NCI-H1694 treated with DMSO at 0.1 percent for 48 hours (cell line): ENCODE measurements at regions not wholly inside any gene's neighbourhood (a gene's known extent, or its start where the extent isn't known, plus 50 kb on each side); places are given as distances from the start of the nearest gene placed in this dataset.
"Not testable (repeated sequence)": the region's sequence is repeated elsewhere in the genome, so short reads cannot be mapped to it uniquely, and the experiment has no call there.

Experiments used
- DNase-seq: peaks from one replicate; lab custom pipeline; 2025; lab: John Stamatoyannopoulos, UW

DNA sequence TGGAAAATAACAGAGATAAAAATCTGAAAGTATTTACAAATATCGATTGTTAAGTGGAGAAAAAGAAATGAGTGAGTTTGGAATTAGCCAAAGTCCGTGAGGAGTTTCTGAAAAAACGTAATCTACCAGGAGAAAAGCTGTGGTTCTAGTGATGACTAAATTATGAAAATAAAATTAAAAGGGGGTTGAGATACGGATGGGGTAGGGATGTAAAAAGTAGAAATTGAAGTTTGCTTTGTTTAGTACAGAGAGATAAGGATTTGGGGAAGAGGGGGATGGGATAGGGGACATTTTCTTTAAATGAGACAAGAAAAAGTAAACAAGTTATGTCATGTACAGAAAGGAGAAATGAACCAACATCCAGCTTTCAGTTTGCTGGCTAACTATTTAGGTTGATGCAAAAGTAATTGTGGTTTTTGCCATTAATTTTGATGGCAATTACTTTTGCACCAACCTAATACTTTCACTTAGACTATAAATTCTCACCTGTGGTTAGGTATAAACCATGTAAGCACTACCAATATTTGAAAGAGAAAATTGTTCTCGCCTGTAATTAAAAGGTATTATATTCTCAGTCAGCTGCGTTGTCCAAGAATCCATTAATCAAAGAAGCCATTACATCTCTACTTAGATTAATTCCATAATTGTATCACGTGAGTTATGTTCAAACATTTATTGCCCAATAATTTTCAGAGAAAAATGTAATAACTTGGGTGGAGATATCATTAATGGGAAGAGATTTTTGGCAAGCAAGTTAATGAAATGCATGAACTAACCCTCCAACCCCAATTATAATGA, 143.0 kb upstream of the NRP1 start:
- no peak for DNase-seq

DNA sequence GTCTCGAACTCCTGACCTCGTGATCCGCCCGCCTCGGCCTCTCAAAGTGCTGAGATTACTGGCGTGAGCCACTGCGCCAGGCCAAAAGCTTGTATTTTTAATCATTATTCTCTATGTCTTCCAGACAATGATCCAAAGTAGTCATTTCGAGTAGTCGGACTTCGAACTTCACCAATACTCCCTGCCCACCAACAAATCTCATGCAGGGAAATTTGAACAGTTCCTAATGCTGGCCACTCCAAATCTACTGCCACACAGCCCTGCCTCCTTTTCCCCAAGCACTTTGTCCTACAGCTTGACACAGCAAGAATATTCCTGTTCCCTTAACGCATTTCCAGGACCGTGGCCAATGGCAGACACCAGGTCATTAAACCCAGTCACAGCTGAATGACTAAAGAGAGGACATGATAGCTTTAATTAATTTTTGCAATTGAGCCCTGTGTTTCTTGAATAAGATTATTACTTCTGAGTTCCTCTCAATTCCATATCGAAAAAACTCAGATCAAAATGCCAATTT, 142.3 kb upstream of the NRP1 start:
- DNase-seq: no peak

DNA sequence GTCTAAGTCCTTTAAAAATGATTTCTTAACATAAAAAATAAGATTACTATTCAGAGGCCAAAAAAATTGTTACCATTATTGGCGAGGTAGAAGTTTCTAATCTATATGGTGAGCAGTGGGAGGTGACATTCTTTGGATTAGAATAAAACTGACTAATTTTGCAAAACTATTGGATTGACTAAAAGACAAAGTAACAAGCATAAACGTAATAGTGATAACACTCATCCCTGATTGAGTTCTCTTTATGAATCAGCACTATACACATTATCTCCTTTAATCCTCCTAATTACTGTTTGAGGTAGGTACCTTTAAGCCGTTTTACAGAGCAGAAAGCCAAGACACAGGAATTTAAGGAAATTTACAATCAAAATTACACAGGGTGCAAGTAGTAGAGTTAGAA, 139.2 kb upstream of the NRP1 start:
- DNase-seq: no peak

DNA sequence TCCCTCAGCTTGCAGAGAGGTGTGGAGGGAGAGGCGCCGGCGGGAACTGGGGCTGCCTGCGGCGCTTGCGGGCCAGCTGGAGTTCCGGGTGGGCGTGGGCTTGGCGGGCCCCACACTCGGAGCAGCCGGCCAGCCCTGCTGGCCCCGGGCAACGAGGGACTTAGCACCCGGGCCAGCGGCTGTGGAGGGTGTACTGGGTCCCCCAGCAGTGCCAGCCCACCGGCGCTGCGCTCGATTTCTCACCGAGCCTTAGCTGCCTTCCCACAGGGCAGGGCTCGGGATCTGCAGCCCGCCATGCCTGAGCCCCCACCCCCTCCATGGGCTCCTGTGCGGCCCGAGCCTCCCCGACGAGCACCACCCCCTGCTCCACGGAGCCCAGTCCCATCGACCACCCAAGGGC, 133.5 kb upstream of the NRP1 start:
- not testable (repeated sequence) for DNase-seq

- DNase-seq: no peak
Observed at GRCh38 chr10:33465747-33466146, 131.3 kb upstream of the NRP1 start.

GRCh38 chr10:33463011-33463410, 128.5 kb upstream of the NRP1 start:
- DNase-seq: no peak

DNA sequence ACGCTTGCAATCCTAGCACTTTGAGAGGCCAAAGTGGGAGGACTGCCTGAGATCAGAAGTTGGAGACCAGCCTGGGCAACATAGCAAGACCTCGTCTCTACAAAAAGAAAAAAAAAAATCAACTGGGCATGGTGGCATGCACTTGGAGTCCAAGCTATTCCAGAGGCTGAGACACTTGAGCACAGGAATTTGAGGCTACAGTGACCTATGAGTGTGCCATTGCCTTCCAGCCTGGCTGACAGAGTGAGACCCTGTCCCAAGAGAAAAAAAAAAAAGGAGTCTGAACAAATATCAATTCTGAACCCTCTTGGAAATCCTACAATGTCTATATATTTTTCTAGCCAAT, 126.8 kb upstream of the NRP1 start:
- no peak for DNase-seq

DNA sequence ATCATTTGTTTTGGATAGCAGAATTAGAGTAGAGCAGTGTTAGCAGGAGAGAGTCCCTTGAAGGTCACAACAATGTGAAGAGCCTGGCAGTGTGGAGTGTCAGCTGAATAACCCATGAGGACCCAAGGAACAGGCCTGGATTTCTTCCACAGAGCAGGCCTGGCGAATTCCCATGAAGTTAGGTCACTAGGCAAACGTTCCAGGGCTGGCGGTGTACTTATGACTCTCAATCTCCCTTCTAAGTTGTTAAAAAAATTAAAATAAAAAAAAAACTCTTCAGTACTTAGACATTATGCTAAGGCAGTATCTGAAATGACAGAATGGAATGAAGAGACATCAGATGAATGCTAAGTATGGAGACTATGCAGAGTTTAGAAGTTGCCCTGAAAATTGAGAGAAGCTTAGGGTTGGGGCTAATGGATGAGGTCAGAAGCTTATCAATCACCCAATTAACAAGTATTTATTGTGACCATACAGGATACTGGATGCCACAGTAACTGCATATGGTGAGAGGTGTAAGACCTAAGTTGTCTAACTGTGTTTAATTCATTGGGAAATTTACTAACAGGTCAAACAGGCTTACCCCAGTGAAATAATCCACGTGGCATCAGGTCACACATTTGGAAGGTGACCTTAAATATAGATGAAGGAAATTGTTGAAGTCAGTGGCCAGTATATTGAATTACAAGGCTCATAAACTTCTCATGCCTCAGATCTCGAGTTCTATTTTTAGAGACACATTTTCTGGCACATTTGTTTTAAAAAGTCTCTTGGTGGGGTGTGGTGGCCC, 126.2 kb upstream of the NRP1 start:
- no peak for DNase-seq

GRCh38 chr10:33459602-33460001, 125.1 kb upstream of the NRP1 start:
- DNase-seq: no peak

- DNase-seq: no peak
Observed at GRCh38 chr10:33455029-33455428, 120.6 kb upstream of the NRP1 start.

DNA sequence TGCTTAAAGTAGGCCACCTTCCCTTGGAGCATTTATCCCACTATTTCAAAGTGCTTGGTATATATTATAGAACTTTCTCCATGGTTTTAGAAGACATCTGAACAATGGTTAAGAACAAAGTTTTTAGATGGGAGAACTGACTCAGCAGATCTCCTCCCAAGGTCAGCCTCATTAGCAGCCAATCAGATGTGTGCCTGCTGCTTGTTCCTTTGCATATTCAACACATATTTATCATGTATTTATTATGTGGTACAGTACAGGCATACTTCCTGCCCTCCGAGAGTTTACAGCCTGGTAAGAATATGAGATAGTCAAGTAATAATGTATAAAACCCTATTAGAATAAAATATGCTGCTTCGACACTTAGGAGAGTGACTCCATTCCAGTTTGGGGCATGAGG, 120.1 kb upstream of the NRP1 start:
- DNase-seq: no peak

GRCh38 chr10:33453081-33454025, 118.9 kb upstream of the NRP1 start:
- no peak for DNase-seq

DNA sequence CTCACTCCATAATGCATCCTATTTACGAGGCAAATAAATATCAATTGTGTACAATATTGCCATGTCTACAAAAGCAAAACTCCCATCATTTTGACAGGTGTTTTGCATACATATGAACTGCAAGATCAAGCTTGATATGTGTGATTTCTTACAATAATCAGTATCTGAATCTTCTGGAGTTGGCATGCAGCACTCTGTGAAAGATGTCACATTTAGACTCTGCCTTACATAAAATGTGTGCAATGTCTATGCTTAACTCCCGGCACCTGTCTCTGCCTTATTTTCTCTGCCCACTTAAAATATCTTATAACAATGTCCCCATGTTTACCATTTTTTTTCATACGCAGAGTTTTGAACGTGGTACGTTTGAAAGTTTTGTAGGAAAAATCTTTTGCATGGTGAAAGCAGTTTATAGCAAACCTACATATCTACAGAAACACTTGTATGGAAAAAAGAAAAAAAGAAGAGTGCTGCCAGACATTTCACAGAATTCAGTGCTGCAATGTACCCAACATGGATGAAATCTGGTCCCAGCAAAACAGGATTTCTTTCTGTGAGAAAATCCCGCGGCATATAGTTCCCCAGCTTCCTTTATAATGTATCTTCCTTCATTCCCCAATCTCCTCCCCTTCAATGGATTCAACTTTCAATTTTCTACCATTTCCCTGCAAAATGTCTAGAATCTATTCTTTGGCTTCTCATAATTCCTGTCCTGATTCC, 114.1 kb upstream of the NRP1 start:
- DNase-seq: no peak

- no peak for DNase-seq
Observed at GRCh38 chr10:33441561-33441960, 107.1 kb upstream of the NRP1 start.

GRCh38 chr10:33434933-33435332, 100.5 kb upstream of the NRP1 start:
- no peak for DNase-seq

GRCh38 chr10:33428682-33429081, 94.2 kb upstream of the NRP1 start:
- no peak for DNase-seq

GRCh38 chr10:33423154-33423529, 88.7 kb upstream of the NRP1 start:
- no peak for DNase-seq

DNA sequence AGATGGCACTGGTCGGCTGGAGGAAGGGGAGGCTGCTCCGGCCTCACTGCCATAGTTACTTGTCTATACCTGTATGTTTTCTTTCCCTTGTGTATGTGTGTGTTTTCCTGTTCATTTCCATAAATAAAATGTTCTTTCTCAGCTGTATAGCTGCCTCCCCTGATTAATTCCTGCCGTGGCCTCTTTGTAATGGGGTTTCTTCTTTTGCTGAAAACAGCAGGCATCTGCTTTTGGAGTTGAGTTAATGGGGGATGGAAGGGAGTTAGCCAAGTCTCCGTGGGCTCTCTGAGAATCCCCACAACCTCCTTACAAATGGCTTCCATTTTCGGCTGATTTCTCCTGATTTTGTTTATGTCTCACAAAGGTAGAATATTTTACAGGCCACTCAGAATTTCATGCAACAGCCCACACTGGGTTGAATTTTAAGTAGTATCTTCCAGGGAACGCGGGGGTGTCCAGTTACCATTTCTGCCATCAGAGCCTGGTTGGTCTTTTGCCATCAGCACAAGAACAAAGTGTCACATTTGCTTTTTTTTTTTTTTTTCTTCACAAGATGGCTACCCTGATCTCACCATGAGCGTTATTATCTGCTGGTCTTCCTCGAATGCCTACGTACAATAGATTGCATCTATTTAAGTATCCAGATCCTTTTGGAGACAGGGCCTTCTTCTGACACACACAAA, 88.1 kb upstream of the NRP1 start:
- DNase-seq: no peak

- no peak for DNase-seq
Observed at GRCh38 chr10:33421789-33422462, 87.5 kb upstream of the NRP1 start.

DNA sequence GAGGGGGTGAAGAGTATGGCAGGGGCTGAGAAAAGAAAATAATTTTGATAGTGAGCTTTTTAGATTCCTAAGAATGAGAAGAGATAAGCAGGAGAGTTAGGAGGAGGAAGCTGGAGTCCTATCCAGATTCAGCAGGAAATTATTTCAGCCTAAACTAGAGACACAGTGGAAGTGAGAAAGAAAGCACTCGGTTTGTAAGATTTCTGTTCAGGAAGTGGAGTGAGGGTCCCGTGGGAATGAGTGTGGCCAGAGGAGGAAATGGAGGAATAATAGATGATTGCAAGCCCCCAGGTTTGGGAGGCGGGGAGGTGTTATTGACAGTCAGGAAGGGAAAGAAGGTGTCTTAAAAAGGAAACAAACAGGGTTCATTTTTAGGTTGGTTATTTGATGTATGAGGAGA, 84.8 kb upstream of the NRP1 start:
- DNase-seq: no peak
